Muscle of leg (tissue), 3 donors: ENCODE measurements at regions not wholly inside any gene's neighbourhood (a gene's known extent, or its start where the extent isn't known, plus 50 kb on each side); places are given as distances from the start of the nearest gene placed in this dataset.
A peak's percentile ranks its signal among the peaks of the same experiment; 100 is the strongest.

ENCODE experiments used
- DNase-seq: peaks from one replicate; pipeline ENCODE4 v3.0.0; 2013
- H3K27ac ChIP-seq: one replicate; pipeline ENCODE4 v1.5.1; 2013; ENCODE audit warnings: mild to moderate bottlenecking, low read length, control low read depth
- H3K27me3 ChIP-seq: one replicate; pipeline ENCODE4 v1.6.1; 2013; ENCODE audit warnings: low read length; ENCODE audit not compliant: control insufficient read depth, insufficient read depth
- H3K36me3 ChIP-seq: one replicate; pipeline ENCODE4 v1.6.1; 2013; ENCODE audit warnings: low read length; ENCODE audit not compliant: control insufficient read depth, insufficient read depth
- H3K4me1 ChIP-seq: one replicate; pipeline ENCODE4 v1.6.1; 2013; ENCODE audit warnings: low read length; ENCODE audit not compliant: control insufficient read depth, insufficient read depth
- H3K4me3 ChIP-seq: one replicate; pipeline ENCODE4 v1.5.1; 2013; ENCODE audit warnings: low read length, control low read depth
- H3K9me3 ChIP-seq: replicated peaks from 2 replicates; pipeline ENCODE4 v1.6.1; 2013; ENCODE audit warnings: low read depth, low read length; ENCODE audit not compliant: control insufficient read depth
- WGBS: methylation state at CpG from one replicate; pipeline ENCODE4 v1.1.5; 2013; ENCODE audit warnings: missing lambda C conversion rate; ENCODE audit not compliant: insufficient coverage; 5-methylcytosine and 5-hydroxymethylcytosine counted together

GRCh38 chr2:195413944-195414343, 243.1 kb upstream of the SLC39A10 start:
- no peak for DNase-seq
- H3K4me3 ChIP-seq, result no peak overlapping the region
- no peaks in the 10 kb centered on the region for H3K36me3 ChIP-seq
- H3K27ac ChIP-seq, result no peak overlapping the region
- no peaks in the 10 kb centered on the region for H3K27me3 ChIP-seq
- 75% methylated on average over 1 of the region's 2 CpGs for WGBS
- H3K4me1 ChIP-seq, result no peaks in the 10 kb centered on the region
- no peaks in the 10 kb centered on the region for H3K9me3 ChIP-seq

GRCh38 chr2:195413422-195413821, 243.6 kb upstream of the SLC39A10 start:
- DNase-seq, result no peak
- Histone ChIP-seq H3K27ac (no peak overlapping the region), H3K4me1 (no peaks in the 10 kb centered on the region), H3K9me3 (no peaks in the 10 kb centered on the region), H3K36me3 (no peaks in the 10 kb centered on the region), H3K27me3 (no peaks in the 10 kb centered on the region), H3K4me3 (no peak overlapping the region)
- WGBS, result 40% methylated on average over 2 of the region's 8 CpGs

GRCh38 chr2:195411219-195411687, 245.8 kb upstream of the SLC39A10 start:
- no peaks in the 10 kb centered on the region for H3K4me1 ChIP-seq
- no peaks in the 10 kb centered on the region for H3K9me3 ChIP-seq
- H3K27me3 ChIP-seq, result no peaks in the 10 kb centered on the region
- H3K27ac ChIP-seq, result no peak overlapping the region
- DNase-seq, result no peak
- WGBS, result 89% methylated on average over 10 of the region's 12 CpGs
- no peak overlapping the region for H3K4me3 ChIP-seq
- H3K36me3 ChIP-seq, result no peaks in the 10 kb centered on the region

GRCh38 chr2:195410074-195410671, 246.9 kb upstream of the SLC39A10 start:
- no peaks in the 10 kb centered on the region for H3K9me3 ChIP-seq
- no peak overlapping the region for H3K27ac ChIP-seq
- H3K4me3 ChIP-seq, result no peak overlapping the region
- DNase-seq, result no peak
- WGBS, result no CpG with 5 or more reads among the region's 2 CpGs
- no peaks in the 10 kb centered on the region for H3K36me3 ChIP-seq
- no peaks in the 10 kb centered on the region for H3K27me3 ChIP-seq
- no peaks in the 10 kb centered on the region for H3K4me1 ChIP-seq

GRCh38 chr2:195408811-195409210, 248.2 kb upstream of the SLC39A10 start:
- H3K9me3 ChIP-seq, result no peaks in the 10 kb centered on the region
- H3K4me1 ChIP-seq, result no peaks in the 10 kb centered on the region
- no peaks in the 10 kb centered on the region for H3K27me3 ChIP-seq
- no peak overlapping the region for H3K4me3 ChIP-seq
- 80% methylated on average over 1 of the region's 1 CpG for WGBS
- no peaks in the 10 kb centered on the region for H3K36me3 ChIP-seq
- H3K27ac ChIP-seq, result no peak overlapping the region
- no peak for DNase-seq

- H3K9me3 ChIP-seq, result no peaks in the 10 kb centered on the region
- WGBS, result 100% methylated on average over 1 of the region's 3 CpGs
- no peak for DNase-seq
- no peaks in the 10 kb centered on the region for H3K36me3 ChIP-seq
- no peak overlapping the region for H3K27ac ChIP-seq
- no peak overlapping the region for H3K4me3 ChIP-seq
- H3K27me3 ChIP-seq, result no peaks in the 10 kb centered on the region
- H3K4me1 ChIP-seq, result no peaks in the 10 kb centered on the region
Measured at GRCh38 chr2:195408196-195408595, 248.8 kb upstream of the SLC39A10 start.

- H3K36me3 ChIP-seq, result no peaks in the 10 kb centered on the region
- H3K4me3 ChIP-seq, result no peak overlapping the region
- no peaks in the 10 kb centered on the region for H3K9me3 ChIP-seq
- H3K27me3 ChIP-seq, result no peaks in the 10 kb centered on the region
- no peaks in the 10 kb centered on the region for H3K4me1 ChIP-seq
- WGBS, result 100% methylated on average over 1 of the region's 3 CpGs
- no peak for DNase-seq
- H3K27ac ChIP-seq, result no peak overlapping the region
Measured at GRCh38 chr2:195407783-195408182, 249.2 kb upstream of the SLC39A10 start.

GRCh38 chr2:195406886-195407603, 250.0 kb upstream of the SLC39A10 start:
- no peaks in the 10 kb centered on the region for H3K36me3 ChIP-seq
- H3K27me3 ChIP-seq, result no peaks in the 10 kb centered on the region
- H3K4me1 ChIP-seq, result no peaks in the 10 kb centered on the region
- H3K4me3 ChIP-seq, result no peak overlapping the region
- 100% methylated on average over 3 of the region's 13 CpGs for WGBS
- no peaks in the 10 kb centered on the region for H3K9me3 ChIP-seq
- no peak for DNase-seq
- H3K27ac ChIP-seq, result no peak overlapping the region

GRCh38 chr2:195404651-195405050, 252.4 kb upstream of the SLC39A10 start:
- Histone ChIP-seq H3K27me3 (no peaks in the 10 kb centered on the region), H3K4me3 (no peak overlapping the region), H3K27ac (no peak overlapping the region), H3K9me3 (no peaks in the 10 kb centered on the region), H3K36me3 (no peaks in the 10 kb centered on the region), H3K4me1 (no peaks in the 10 kb centered on the region)
- no CpG with 5 or more reads among the region's 2 CpGs for WGBS
- peak; percentile 13 for DNase-seq

- WGBS, result no CpG with 5 or more reads among the region's 2 CpGs
Measured at GRCh38 chr2:195396479-195396878, 260.5 kb upstream of the SLC39A10 start.

More at GRCh38 chr2:195396479-195396878, 260.5 kb upstream of the SLC39A10 start:
- no peak overlapping the region for H3K27ac ChIP-seq
- no peak overlapping the region for H3K4me3 ChIP-seq
- no peaks in the 10 kb centered on the region for H3K9me3 ChIP-seq
- no peaks in the 10 kb centered on the region for H3K36me3 ChIP-seq
- no peaks in the 10 kb centered on the region for H3K4me1 ChIP-seq
- no peaks in the 10 kb centered on the region for H3K27me3 ChIP-seq
- no peak for DNase-seq
